H1 (cell line): ENCODE measurements at regions not wholly inside any gene's neighbourhood (a gene's known extent, or its start where the extent isn't known, plus 50 kb on each side); places are given as distances from the start of the nearest gene placed in this dataset.

ENCODE experiments used
- CTCF ChIA-PET: fragments of 300-600 bp; sonication (Branson Sonifier 250); formaldehyde crosslinking; loops from one replicate; lab custom pipeline; 2021; ENCODE audit not compliant: partially characterized antibody; lab: Charles Lee
- POLR2A ChIA-PET: fragments of 300-600 bp; sonication (Branson Sonifier 250); formaldehyde crosslinking; loops from one replicate; lab custom pipeline; 2021; ENCODE audit warnings: inconsistent platforms; ENCODE audit not compliant: partially characterized antibody; lab: Charles Lee
- DNase-seq, 2 experiments: peaks; one replicate each; pipeline versions ENCODE4 v3.0.0 to v3.0.0-alpha.2; 2010 to 2022; ENCODE audit warnings: low spot score in 2 of 2, low read depth in 1 of 2, mixed read lengths in 1 of 2
- FAIRE-seq: peaks from 2 replicates; lab custom pipeline; 2011; peaks lifted over from hg19 to GRCh38; lab: Jason Lieb, UNC
- H2AFZ ChIP-seq: 2 replicates; pipeline ENCODE4 v1.8.1; 2012; ENCODE audit warnings: low read length, inconsistent platforms
- H2AK5ac ChIP-seq: 2 replicates; pipeline ENCODE4 v1.6.1; 2013; ENCODE audit warnings: low read depth, low read length
- H2BK120ac ChIP-seq: replicated peaks from 2 replicates; pipeline ENCODE3; 2013; ENCODE audit warnings: low read depth, low read length, inconsistent platforms
- H2BK12ac ChIP-seq: 2 replicates; pipeline ENCODE4 v1.6.1; 2013; ENCODE audit warnings: low read depth, low read length
- H2BK15ac ChIP-seq: 2 replicates; pipeline ENCODE4 v1.6.1; 2013; ENCODE audit warnings: low read length
- H2BK20ac ChIP-seq: 2 replicates; pipeline ENCODE4 v1.6.1; 2013; ENCODE audit warnings: low read length
- H2BK5ac ChIP-seq: 2 replicates; pipeline ENCODE4 v1.6.1; 2013; ENCODE audit warnings: low read depth, low read length
- H3K14ac ChIP-seq: 2 replicates; pipeline ENCODE4 v1.6.1; 2013; ENCODE audit warnings: inconsistent platforms; ENCODE audit not compliant: insufficient read length
- H3K18ac ChIP-seq: 2 replicates; pipeline ENCODE4 v1.6.1; 2013; ENCODE audit warnings: low read length; ENCODE audit errors: extremely low read depth
- H3K23ac ChIP-seq: 2 replicates; pipeline ENCODE4 v1.6.1; 2013; ENCODE audit warnings: inconsistent platforms; ENCODE audit not compliant: insufficient read length
- H3K23me2 ChIP-seq: 2 replicates; pipeline ENCODE4 v1.6.1; 2013; ENCODE audit warnings: low read depth, low read length
- H3K27ac ChIP-seq: 2 replicates; pipeline ENCODE4 v1.6.1; 2011; ENCODE audit warnings: low read depth, low read length, inconsistent platforms
- H3K27me3 ChIP-seq, 4 experiments: replicated peaks in 1 of 4; 1 replicate in 1 of 4; 2 replicates in 3 of 4; pipeline versions ENCODE4 v1.6.1 to v1.8.1; 2011 to 2013; ENCODE audit warnings: low read length in 3 of 4, mild to moderate bottlenecking in 3 of 4, inconsistent platforms in 2 of 4, mixed read lengths in 2 of 4, moderate library complexity in 1 of 4; ENCODE audit not compliant: control insufficient read depth in 3 of 4, insufficient read depth in 3 of 4; ENCODE audit errors: extremely low read depth in 1 of 4
- H3K36me3 ChIP-seq, 4 experiments: 2 replicates each; pipeline versions ENCODE4 v1.6.1 to v1.8.1; 2011 to 2013; ENCODE audit warnings: mild to moderate bottlenecking in 4 of 4, low read length in 3 of 4, moderate library complexity in 2 of 4, control low read depth in 1 of 4, inconsistent platforms in 1 of 4; ENCODE audit not compliant: insufficient read depth in 4 of 4, control insufficient read depth in 2 of 4
- H3K4ac ChIP-seq: replicated peaks from 2 replicates; pipeline ENCODE3; 2013; ENCODE audit warnings: low read length, low read depth, mixed read lengths, inconsistent platforms; ENCODE audit not compliant: insufficient read length
- H3K4me1 ChIP-seq, 4 experiments: replicated peaks in 1 of 4; 1 replicate in 1 of 4; 2 replicates in 3 of 4; pipeline versions ENCODE4 v1.6.1 to v1.8.1; 2011 to 2013; ENCODE audit warnings: low read length in 3 of 4, inconsistent platforms in 2 of 4, mixed read lengths in 1 of 4; ENCODE audit not compliant: insufficient read depth in 4 of 4, control insufficient read depth in 3 of 4
- H3K4me2 ChIP-seq, 2 experiments: 2 replicates each; pipeline versions ENCODE4 v1.6.1 to v1.8.1; 2011 to 2013; ENCODE audit warnings: low read depth in 2 of 2, low read length in 2 of 2, control low read depth in 1 of 2, inconsistent platforms in 1 of 2, mild to moderate bottlenecking in 1 of 2; ENCODE audit not compliant: insufficient read depth in 1 of 2
- H3K4me3 ChIP-seq, 4 experiments: fragments of 200-600, 300-600 bp in 1 of 4; sonication (generic), shearing (Covaris generic), sonication (Bioruptor Twin) in 1 of 4; 2 replicates each; pipeline versions ENCODE4 v1.5.1 to v1.8.1; 2011 to 2016; ENCODE audit warnings: low read length in 4 of 4, low read depth in 3 of 4, control low read depth in 2 of 4, inconsistent platforms in 2 of 4, mild to moderate bottlenecking in 2 of 4, mixed read lengths in 1 of 4, moderate library complexity in 1 of 4; ENCODE audit not compliant: insufficient read depth in 2 of 4; ENCODE audit errors: extremely low read depth in 1 of 4
- H3K56ac ChIP-seq: replicated peaks from 2 replicates; pipeline ENCODE3; 2013; ENCODE audit warnings: low read depth, mild to moderate bottlenecking, mixed read lengths, low read length, inconsistent platforms; ENCODE audit not compliant: insufficient read length
- H3K79me1 ChIP-seq: 2 replicates; pipeline ENCODE4 v1.6.1; 2013; ENCODE audit warnings: low read depth, low read length, control low read depth
- H3K79me2 ChIP-seq, 2 experiments: 2 replicates each; pipeline versions ENCODE4 v1.6.1 to v1.8.1; 2012 to 2013; ENCODE audit warnings: low read length in 2 of 2, mild to moderate bottlenecking in 2 of 2, inconsistent platforms in 1 of 2; ENCODE audit not compliant: insufficient read depth in 2 of 2, control insufficient read depth in 1 of 2
- H3K9ac ChIP-seq, 4 experiments: replicated peaks in 1 of 4; 1 replicate in 1 of 4; 2 replicates in 3 of 4; pipeline versions ENCODE4 v1.6.1 to v1.8.1; 2011 to 2013; ENCODE audit warnings: low read depth in 3 of 4, low read length in 3 of 4, control low read depth in 2 of 4, mild to moderate bottlenecking in 2 of 4, moderate library complexity in 2 of 4, inconsistent platforms in 1 of 4; ENCODE audit errors: extremely low read depth in 1 of 4
- H3K9me3 ChIP-seq, 2 experiments: 2 replicates each; pipeline versions ENCODE4 v1.6.1 to v1.8.1; 2012 to 2013; ENCODE audit warnings: mild to moderate bottlenecking in 2 of 2, moderate library complexity in 2 of 2, control low read depth in 1 of 2, inconsistent platforms in 1 of 2, low read depth in 1 of 2, low read length in 1 of 2, mixed read lengths in 1 of 2; ENCODE audit not compliant: insufficient read depth in 2 of 2
- H4K20me1 ChIP-seq, 2 experiments: replicated peaks in 1 of 2; 2 replicates each; pipeline versions ENCODE3 to v1.8.1; 2011 to 2013; ENCODE audit warnings: inconsistent platforms in 2 of 2, low read length in 2 of 2, mild to moderate bottlenecking in 1 of 2; ENCODE audit not compliant: insufficient read depth in 2 of 2, control insufficient read depth in 1 of 2
- H4K5ac ChIP-seq: 2 replicates; pipeline ENCODE4 v1.6.1; 2013; ENCODE audit warnings: low read length, low read depth, mixed read lengths, inconsistent platforms; ENCODE audit not compliant: insufficient read length
- H4K8ac ChIP-seq: 2 replicates; pipeline ENCODE4 v1.8.0; 2013; ENCODE audit warnings: mild to moderate bottlenecking, moderate library complexity, low read length, inconsistent platforms; ENCODE audit not compliant: insufficient read depth; ENCODE audit errors: extremely low read depth
- H4K91ac ChIP-seq: replicated peaks from 2 replicates; pipeline ENCODE3; 2013; ENCODE audit warnings: low read length, mixed read lengths, inconsistent platforms; ENCODE audit not compliant: insufficient read length
- SP1 ChIP-seq: IDR thresholded peaks from 2 replicates; pipeline ENCODE4 v1.6.1; 2011; ENCODE audit warnings: low read depth, low read length
- WGBS, 2 experiments: shearing (Covaris generic) in 1 of 2; methylation state at CpG; one replicate each; pipeline versions ENCODE4 v1.1.6 to v1.1.7; 2013 to 2015; ENCODE audit warnings: low lambda C conversion rate in 2 of 2, mixed read lengths in 2 of 2, inconsistent platforms in 1 of 2, low coverage in 1 of 2, missing lambda C conversion rate in 1 of 2; ENCODE audit not compliant: insufficient replicate concordance in 2 of 2, insufficient coverage in 1 of 2, insufficient read length in 1 of 2; ENCODE audit errors: extremely low coverage in 1 of 2, missing lambda C conversion rate in 1 of 2; 5-methylcytosine and 5-hydroxymethylcytosine counted together

GRCh38 chr7:156151658-156152057 is 339.4 kb upstream of the SHH start:
- ChIA-PET CTCF (interaction anchor here (0.6 kb wide), 1 partner anchor 1964 kb away, joined by 4 read pairs; no protein-coding TSS in a partner anchor), POLR2A (no interaction called here)
- Histone ChIP-seq H3K14ac (no peak overlapping the region), H3K18ac (no peak overlapping the region), H2BK20ac (no peak overlapping the region), H4K8ac (no peak overlapping the region), H2AFZ (no peak overlapping the region), H3K23ac (no peak overlapping the region), H2AK5ac (no peak overlapping the region), H2BK15ac (no peak overlapping the region), H3K79me1 (no peaks in the 10 kb centered on the region), H3K36me3 (no peaks in the 10 kb centered on the region), H2BK12ac (no peak overlapping the region), H3K27me3 (0 out of 7 replicates have a peak, but pooled peaks cover 0 to 2% (median 0%) of the 10 kb centered on the region in 4 experiments), H3K4ac (no peak overlapping the region), H3K9me3 (peaks cover 0 to 2% of the 10 kb centered on the region in 2 experiments; a peak in 1 of 4 replicates), H2BK5ac (no peak overlapping the region), H3K23me2 (no peaks in the 10 kb centered on the region), H3K27ac (no peak overlapping the region), H4K20me1 (no peaks in the 10 kb centered on the region), H3K4me2 (no peak overlapping the region), H3K4me1 (no peaks in the 10 kb centered on the region), H4K91ac (no peak overlapping the region), H3K4me3 (no peak overlapping the region), H3K9ac (no peak overlapping the region), H2BK120ac (no peak overlapping the region), H3K79me2 (no peaks in the 10 kb centered on the region), H4K5ac (no peak overlapping the region), H3K56ac (no peak overlapping the region)
- TF ChIP-seq SP1 = no peak
- DNase-seq (no peak), FAIRE-seq (no peak)
- 89% methylated on average over 6 of the region's 6 CpGs; no CpG with 5 or more reads in 1 of the 2 experiments for WGBS, 2 experiments
